CD4-positive, alpha-beta T cell treated with Interleukin-1 beta for 1 hour (primary cell): ENCODE measurements at regions not wholly inside any gene's neighbourhood (a gene's known extent, or its start where the extent isn't known, plus 50 kb on each side); places are given as distances from the start of the nearest gene placed in this dataset.
"Not testable (repeated sequence)": the region's sequence is repeated elsewhere in the genome, so short reads cannot be mapped to it uniquely, and the experiment has no call there.

ENCODE experiments used
- DNase-seq, 2 donors: peaks; one replicate each; pipeline ENCODE4 v3.0.0-alpha.2; 2020 to 2022

- DNase-seq: no peak
These were observed 153.4 kb downstream of the TMEM114 start for GRCh38 chr16:8436931-8437330.

- no peak for DNase-seq
These were observed 158.5 kb downstream of the TMEM114 start for GRCh38 chr16:8431783-8432182.

GRCh38 chr16:8430401-8430800 is 159.9 kb downstream of the TMEM114 start:
- no peak for DNase-seq

DNA sequence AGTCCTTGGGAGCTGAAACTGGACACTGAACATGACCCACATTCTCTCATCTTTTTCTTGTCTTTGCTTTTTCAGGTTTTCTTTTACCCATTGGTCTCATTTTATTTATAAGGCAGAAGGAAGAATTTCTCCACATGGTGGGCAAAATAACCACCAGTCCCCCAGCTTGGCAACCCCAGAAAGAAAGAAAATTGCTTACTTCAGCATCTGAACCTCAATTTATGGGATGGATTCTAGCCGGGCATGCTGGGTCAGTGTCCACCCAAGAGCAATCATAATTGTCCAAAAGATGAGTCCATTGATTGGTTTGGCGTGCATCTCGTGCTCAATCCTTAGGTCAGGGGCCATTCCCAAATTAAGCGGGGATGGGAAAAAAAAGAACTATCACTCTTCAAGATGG is 163.7 kb downstream of the TMEM114 start:
- DNase-seq: no peak

GRCh38 chr16:8417145-8417544 is 173.2 kb downstream of the TMEM114 start:
- DNase-seq: no peak

- no peak for DNase-seq
These were observed 181.3 kb downstream of the TMEM114 start for GRCh38 chr16:8408855-8409567.

GRCh38 chr16:8407351-8407750 is 183.0 kb downstream of the TMEM114 start:
- no peak for DNase-seq

DNA sequence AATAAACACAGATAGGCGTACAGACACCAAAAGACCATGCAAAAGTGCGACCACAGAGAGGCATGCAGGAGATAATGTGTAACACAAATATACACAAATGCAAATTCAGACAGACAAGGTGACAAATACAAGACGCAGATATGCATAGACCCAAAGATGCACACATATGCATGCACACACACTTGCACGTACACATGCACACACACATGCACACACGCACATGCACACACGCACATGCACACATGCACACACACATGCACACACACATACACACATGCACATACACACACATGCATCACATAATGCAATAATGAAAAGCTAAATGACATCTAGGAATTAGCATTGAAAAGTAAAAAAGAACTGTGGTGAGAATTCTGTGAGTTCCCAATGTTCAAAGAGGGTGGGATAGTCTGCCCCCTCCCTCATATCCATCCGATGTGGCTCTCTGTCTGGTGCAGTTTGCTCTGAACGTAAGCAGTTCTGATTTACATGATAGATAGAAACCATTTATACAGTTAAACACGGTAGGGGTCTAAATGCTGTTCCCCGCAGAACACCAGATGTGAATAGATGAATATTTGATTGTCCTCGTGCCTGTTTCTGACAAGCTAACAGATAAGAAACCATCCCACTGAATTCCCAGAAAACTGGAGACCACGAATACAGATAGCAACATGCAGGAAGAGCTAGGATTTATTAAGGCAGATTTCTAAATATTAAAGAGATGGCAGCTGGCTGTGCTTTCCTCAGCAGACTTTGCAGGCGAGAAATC is 186.1 kb downstream of the TMEM114 start:
- DNase-seq: no peak

DNA sequence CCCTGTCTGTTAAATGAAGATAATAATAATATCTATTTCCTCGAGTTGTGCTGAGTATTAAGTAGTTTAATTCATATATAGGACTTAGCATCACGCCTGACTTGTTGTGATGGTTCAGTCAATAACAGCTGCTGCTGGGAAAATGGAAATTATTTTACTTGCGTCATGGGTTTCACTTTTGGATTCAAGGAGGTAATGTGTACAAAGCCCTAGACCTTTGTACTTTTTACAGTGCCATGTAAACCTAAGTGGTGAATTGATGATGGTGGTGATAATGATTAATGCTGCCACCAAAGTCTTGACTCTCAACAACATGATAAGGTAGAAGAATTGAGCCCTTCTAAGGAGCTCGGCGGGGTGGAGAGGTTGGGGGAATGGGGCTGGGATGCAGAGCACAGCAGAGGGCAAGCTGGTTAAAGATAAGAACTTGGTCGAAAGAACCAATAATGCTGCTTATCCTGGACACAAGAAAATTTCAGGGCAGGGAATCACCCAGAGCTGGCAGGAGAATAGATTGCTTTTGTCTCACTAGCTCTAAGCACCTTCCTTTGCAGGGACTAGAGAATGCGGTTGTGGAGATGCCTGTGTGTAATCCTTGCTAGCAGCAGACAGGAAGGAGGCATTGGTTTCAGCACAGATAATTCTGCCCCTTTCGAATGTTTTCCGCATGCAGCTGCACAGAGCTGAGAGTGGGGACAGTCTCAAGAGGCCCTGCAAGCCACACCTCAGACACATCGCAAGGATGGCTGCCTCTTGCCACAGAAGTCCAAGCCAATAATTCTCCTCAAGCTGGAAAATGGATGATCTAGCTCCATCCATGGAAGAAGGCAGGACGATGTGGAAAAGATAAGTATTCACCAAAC is 187.1 kb downstream of the TMEM114 start:
- no peak for DNase-seq

DNA sequence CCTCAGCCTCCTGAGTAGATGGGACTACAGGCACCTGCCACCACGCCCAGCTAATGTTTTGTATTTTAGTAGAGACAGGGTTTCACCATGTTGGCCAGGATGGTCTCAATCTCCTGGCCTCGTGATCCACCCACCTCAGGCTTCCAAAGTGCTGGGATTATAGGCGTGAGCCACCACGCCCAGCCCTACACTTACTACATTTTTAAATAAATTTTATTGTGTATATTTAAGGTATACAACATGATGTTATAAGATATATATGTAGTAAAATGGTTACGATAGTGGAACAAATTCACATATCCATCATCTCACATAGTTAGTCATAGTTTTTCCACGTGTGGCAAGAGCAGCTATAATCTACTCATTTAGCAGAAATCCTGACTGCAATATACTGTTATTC is 189.6 kb downstream of the TMEM114 start:
- not testable (repeated sequence) for DNase-seq

DNA sequence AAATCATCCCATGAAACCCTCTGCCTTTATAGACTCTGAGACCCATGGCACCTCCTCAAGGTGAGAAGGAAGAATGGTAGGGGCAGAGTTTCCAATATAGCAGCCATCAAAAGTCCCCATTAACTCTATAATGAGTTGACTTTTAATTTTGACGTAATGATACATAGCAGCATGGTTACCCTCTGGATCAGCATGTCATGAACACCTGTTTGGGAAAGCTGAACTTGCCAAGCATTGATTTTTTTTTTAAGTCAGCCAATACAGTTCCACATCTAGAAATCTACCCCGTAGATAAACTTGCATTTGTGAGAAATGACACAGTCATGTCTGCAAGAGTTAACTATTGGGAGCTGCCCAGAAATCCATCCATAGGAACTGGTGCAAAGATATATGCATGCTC is 191.8 kb downstream of the TMEM114 start:
- no peak for DNase-seq

DNA sequence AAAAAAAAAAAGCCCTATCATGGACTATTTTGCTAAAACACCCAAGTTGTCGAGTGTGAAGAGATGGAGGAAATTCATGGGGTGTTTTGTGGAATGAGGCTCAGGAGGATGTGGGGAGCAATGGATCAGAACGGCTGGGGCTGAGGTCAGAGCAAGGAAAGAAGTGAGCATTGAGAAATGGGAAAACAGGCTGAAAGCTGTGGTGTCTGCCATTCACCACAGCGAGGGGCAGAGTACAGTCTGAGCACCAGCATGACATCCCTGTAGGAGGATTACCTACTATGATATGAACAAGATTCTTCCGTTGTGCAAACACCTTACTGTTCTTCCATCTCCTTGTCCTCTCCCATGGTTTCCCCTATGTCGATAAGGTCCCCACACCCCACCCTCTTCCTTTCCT is 193.1 kb downstream of the TMEM114 start:
- DNase-seq: no peak

GRCh38 chr16:8396463-8396862 is 193.8 kb downstream of the TMEM114 start:
- no peak for DNase-seq

DNA sequence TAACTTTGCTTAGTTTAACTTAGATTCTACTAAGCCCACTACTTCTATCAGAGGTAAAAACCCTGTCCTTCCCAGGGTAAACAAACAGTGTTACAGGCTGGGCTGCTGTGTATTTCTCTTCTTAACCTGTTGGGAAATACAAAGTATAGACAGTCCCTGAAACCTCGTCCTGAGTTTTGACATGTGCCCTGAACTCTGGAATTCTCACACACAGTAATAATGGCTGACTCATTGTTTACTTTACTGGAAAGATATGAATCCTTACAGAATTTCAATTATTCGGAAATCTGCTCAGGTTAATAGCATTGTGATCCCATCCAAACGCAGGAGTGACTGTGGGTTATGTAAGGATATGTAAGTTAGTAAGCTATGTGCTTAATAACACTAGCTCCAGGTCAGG is 199.1 kb downstream of the TMEM114 start:
- DNase-seq: no peak

- no peak for DNase-seq
These were observed 201.6 kb downstream of the TMEM114 start for GRCh38 chr16:8388684-8389083.

DNA sequence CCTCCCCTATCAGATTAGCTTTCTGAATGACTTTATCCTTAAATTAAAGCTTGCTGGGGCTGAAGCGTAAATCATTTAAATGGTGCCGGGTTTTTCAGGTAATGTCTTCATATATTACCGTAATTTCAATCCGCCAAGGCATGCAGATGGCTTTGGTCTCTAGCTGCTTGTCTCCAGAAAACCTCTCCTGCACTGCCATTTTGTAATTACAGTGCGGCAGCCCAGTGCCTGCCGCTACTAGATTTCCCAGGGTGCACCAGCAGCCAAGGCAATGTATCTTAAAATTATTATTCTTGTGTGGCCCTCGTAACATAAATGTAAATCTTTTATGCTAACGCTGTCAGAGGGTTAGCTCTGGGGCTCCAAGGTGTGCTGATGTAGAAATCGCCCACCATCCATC is 208.5 kb downstream of the TMEM114 start:
- no peak for DNase-seq

DNA sequence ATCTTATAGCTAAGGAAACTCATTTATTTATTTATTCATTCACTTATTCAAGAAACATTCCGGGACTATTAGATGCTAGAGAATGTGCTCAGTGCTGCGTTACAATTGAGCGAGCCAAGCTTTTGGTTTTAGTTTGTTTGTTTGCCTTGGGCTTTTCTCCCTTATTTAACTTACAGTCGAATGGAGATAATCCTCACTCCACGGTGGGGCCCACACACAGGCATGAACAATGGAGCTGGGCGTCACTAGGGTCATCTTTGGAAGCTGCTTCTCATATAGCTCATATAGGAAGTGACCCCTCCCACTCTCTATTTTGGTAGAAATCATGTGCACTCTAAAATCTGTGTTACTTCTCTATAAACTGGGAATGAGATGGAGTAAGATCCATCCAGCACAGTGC is 210.0 kb downstream of the TMEM114 start:
- no peak for DNase-seq

- DNase-seq: no peak
These were observed 212.4 kb downstream of the TMEM114 start for GRCh38 chr16:8377864-8378263.

DNA sequence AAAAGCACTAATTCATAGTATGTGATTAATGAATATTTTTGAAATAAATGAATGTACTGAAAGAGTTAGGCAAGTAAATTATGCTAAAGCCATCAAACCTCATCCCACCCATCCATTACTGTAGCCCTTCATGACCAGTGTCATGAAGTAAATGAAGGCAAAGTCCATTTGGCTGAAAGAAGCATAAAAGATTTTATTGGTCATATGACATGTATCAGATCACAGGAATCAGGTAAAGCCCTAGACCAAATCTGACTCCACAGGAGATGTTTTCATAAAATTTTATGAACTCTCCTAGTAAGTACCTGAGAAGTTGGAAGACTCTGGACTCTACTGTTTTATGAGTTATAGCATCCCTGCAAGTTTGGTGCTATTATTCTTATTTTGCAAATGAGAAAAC is 213.5 kb downstream of the TMEM114 start:
- DNase-seq: no peak

DNA sequence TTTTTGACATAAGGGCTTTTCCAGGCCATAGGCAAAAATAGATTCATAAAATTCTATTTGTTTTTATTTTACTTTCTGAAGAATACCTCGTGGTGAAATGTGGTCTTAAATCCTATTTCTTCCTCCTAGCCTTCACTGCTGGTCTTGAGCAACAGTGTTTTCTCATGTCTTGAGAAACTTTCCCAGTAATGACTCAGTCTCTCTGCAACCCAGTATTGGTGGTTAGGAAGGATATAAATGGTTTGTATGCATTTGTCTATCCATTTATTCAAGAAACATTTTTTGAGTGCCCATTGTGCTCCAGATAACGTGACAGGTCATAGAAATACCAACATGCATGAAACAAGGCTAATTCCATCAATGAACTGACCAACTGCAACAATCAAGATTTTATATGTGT is 213.9 kb downstream of the TMEM114 start:
- DNase-seq: no peak

DNA sequence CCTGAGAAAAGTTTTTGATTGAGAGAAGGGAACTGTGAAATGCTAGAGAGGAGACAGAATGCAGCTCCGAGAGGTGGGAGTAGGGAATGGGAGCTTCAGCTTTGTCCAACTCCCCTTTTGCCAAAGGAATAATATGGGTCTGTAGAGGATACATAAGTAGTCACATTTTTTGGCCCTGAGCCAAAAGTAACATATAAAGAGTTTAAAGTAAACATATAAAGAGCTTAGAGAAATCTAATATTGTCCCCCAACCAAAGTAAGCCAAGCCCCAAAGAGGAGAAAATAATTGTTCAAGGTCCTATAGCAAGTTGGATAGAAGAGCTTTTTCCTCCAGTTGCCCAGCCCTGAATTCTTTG is 215.1 kb downstream of the TMEM114 start:
- no peak for DNase-seq

DNA sequence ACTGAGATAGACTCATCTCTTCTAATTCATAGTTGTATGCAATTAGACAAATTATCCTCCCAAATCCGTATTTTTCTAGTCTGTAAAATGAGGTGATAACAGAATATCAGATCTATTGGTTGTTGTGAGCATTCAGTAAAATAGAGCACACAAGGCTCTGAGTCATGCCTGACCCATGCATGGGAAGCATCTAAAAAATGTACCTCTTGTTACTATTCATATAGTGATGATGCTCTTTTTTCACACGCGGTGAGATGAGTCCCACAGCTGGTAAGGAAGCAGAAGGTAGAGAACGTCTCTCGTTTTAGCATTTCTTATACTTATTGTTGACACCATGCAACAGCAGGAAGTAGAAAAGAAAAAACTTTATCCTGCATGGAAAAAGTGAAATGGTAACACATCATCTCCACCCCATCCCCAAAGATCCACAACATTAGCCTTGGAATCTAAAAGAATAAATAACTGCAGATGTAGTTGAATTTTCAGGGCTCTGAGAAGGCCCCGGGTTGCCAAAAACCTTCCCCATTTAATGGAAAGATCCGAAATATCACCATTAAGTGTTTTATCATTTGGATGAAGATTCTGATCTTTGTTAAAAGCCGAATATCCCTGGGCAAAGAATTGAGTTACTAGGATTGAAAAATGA is 215.6 kb downstream of the TMEM114 start:
- no peak for DNase-seq
